ENCODE measurements at regions not wholly inside any gene's neighbourhood (a gene's known extent, or its start where the extent isn't known, plus 50 kb on each side); places are given as distances from the start of the nearest gene placed in this dataset.

DNA sequence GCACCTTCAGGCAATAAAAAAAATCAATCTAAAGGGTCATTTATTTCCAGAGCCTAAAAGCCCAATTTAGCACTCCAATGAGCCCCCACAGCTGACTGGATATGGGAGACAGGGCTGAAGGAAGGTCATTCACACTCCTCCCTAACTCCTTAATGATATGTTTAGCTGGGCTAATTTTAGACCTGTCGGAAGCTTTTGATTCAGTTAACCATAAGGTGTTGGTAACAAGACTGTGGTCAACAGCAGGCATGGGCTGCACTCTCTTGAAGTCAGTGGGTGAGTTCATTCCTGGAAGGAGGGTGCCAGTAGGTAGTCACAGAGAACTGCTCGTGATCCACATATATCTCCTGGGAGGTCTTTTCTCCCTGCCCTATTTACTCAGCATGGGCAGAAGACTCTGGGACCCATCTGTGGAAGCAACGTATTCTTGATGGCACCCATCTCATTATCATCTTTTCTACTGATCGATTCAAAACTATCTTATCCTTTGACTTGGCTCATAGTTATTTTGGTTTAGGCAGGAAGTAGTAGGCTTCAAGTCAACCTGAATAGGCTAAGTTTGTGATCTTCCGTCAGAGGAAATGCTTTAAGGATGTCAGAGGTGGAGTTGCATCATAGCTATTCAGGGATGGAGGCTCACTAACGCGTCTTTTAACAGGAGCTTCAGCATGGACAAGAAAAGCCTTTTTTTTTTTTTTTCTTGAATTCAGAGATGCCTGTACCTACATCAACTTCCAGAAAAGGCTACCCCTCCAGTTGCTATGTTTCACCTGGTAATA lies 367.7 kb upstream of the SLC30A5 start:
- ChIA-PET CTCF (ENCODE audit: low intra/inter-chr PET ratio) (no interaction called here), POLR2A (no interaction called here)
- BruUV-seq (replicated peaks) = no TSS peak
- Histone ChIP-seq H3K4me1 (replicated peaks in 1 of 2; ENCODE audit: control insufficient read depth in 2 of 2, insufficient read depth in 2 of 2, low read length in 2 of 2) (no peaks in the 10 kb centered on the region; a peak in 1 of 5 replicates), H3K27me3 (ENCODE audit: control insufficient read depth in 2 of 2, insufficient read depth in 2 of 2, low read length in 2 of 2) (peaks cover 0 to 3% of the 10 kb centered on the region in 2 experiments; a peak in 1 of 5 replicates), H3K9me1 (ENCODE audit: control insufficient read depth, insufficient read depth, low read length) (no peaks in the 10 kb centered on the region), H3K9ac (ENCODE audit: insufficient read depth in 1 of 2, low read depth in 2 of 2, low read length in 2 of 2) (no peak overlapping the region), H3K27ac (ENCODE audit: extremely low read depth, low read depth, low read length) (no peak overlapping the region), H3K4me3 (no peak overlapping the region), H4K20me1 (replicated peaks; ENCODE audit: control insufficient read depth, insufficient read depth, low read length) (no peaks in the 10 kb centered on the region), H3K9me3 (replicated peaks; ENCODE audit: control insufficient read depth, insufficient read depth, low read depth, low read length) (no peaks in the 10 kb centered on the region), H2AFZ (ENCODE audit: low read depth, low read length) (no peak overlapping the region), H3K36me3 (ENCODE audit: control insufficient read depth, insufficient read depth, low read length) (no peaks in the 10 kb centered on the region), H3K79me2 (ENCODE audit: control insufficient read depth, insufficient read depth, low read length) (no peaks in the 10 kb centered on the region), H3K4me2 (ENCODE audit: insufficient read depth, low read length) (no peak overlapping the region)
- intact Hi-C loops (cut with micrococcal nuclease) = no loop called here
- FAIRE-seq (no peak), DNase-seq (ENCODE audit: extremely low read depth in 1 of 4, low spot score in 3 of 4) (no peak), ATAC-seq (no peak)
- WGBS (ENCODE audit: insufficient coverage, low coverage, missing lambda C conversion rate) = 0% methylated on average over 7 of the region's 7 CpGs
- in situ Hi-C loops (cut with MboI) = no loop called here
- TF ChIP-seq KAT2B (IDR thresholded peaks at IDR 0.05; ENCODE audit: low read depth, low read length) (no peak), ATF7 (IDR thresholded peaks at IDR 0.05) (no peak), CEBPG (CRISPR knock-in tag; IDR thresholded peaks at IDR 0.05) (no peak), CEBPG (tag; conservative IDR thresholded peaks at IDR 0.05 in 1 of 2, IDR thresholded peaks at IDR 0.05 in 1 of 2) (peak in 1 of 2 experiments; percentile 66; a peak in 2 of 4 replicates), TBP (optimal IDR thresholded peaks at IDR 0.05; ENCODE audit: low read depth, low read length) (no peak), ZNF174 (CRISPR knock-in tag; IDR thresholded peaks at IDR 0.05) (no peak)
- TF ChIP-seq, protein P1, sequence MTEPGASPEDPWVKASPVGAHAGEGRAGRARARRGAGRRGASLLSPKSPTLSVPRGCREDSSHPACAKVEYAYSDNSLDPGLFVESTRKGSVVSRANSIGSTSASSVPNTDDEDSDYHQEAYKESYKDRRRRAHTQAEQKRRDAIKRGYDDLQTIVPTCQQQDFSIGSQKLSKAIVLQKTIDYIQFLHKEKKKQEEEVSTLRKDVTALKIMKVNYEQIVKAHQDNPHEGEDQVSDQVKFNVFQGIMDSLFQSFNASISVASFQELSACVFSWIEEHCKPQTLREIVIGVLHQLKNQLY (CRISPR knock-in tag; conservative IDR thresholded peaks at IDR 0.05) = no peak
- TF ChIP-seq, protein P2, sequence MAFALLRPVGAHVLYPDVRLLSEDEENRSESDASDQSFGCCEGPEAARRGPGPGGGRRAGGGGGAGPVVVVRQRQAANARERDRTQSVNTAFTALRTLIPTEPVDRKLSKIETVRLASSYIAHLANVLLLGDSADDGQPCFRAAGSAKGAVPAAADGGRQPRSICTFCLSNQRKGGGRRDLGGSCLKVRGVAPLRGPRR (CRISPR knock-in tag; IDR thresholded peaks at IDR 0.05) = no peak
- TF ChIP-seq, protein P3, sequence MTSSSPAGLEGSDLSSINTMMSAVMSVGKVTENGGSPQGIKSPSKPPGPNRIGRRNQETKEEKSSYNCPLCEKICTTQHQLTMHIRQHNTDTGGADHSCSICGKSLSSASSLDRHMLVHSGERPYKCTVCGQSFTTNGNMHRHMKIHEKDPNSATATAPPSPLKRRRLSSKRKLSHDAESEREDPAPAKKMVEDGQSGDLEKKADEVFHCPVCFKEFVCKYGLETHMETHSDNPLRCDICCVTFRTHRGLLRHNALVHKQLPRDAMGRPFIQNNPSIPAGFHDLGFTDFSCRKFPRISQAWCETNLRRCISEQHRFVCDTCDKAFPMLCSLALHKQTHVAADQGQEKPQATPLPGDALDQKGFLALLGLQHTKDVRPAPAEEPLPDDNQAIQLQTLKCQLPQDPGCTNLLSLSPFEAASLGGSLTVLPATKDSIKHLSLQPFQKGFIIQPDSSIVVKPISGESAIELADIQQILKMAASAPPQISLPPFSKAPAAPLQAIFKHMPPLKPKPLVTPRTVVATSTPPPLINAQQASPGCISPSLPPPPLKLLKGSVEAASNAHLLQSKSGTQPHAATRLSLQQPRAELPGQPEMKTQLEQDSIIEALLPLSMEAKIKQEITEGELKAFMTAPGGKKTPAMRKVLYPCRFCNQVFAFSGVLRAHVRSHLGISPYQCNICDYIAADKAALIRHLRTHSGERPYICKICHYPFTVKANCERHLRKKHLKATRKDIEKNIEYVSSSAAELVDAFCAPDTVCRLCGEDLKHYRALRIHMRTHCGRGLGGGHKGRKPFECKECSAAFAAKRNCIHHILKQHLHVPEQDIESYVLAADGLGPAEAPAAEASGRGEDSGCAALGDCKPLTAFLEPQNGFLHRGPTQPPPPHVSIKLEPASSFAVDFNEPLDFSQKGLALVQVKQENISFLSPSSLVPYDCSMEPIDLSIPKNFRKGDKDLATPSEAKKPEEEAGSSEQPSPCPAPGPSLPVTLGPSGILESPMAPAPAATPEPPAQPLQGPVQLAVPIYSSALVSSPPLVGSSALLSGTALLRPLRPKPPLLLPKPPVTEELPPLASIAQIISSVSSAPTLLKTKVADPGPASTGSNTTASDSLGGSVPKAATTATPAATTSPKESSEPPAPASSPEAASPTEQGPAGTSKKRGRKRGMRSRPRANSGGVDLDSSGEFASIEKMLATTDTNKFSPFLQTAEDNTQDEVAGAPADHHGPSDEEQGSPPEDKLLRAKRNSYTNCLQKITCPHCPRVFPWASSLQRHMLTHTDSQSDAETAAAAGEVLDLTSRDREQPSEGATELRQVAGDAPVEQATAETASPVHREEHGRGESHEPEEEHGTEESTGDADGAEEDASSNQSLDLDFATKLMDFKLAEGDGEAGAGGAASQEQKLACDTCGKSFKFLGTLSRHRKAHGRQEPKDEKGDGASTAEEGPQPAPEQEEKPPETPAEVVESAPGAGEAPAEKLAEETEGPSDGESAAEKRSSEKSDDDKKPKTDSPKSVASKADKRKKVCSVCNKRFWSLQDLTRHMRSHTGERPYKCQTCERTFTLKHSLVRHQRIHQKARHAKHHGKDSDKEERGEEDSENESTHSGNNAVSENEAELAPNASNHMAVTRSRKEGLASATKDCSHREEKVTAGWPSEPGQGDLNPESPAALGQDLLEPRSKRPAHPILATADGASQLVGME (CRISPR knock-in tag; IDR thresholded peaks at IDR 0.05) = no peak
- TF ChIP-seq, protein P4, sequence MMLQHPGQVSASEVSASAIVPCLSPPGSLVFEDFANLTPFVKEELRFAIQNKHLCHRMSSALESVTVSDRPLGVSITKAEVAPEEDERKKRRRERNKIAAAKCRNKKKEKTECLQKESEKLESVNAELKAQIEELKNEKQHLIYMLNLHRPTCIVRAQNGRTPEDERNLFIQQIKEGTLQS (IDR thresholded peaks at IDR 0.05) = peak; percentile 41
- TF ChIP-seq, protein P4 (CRISPR knock-in tag; conservative IDR thresholded peaks at IDR 0.05) = no peak
- TF ChIP-seq, protein P5, sequence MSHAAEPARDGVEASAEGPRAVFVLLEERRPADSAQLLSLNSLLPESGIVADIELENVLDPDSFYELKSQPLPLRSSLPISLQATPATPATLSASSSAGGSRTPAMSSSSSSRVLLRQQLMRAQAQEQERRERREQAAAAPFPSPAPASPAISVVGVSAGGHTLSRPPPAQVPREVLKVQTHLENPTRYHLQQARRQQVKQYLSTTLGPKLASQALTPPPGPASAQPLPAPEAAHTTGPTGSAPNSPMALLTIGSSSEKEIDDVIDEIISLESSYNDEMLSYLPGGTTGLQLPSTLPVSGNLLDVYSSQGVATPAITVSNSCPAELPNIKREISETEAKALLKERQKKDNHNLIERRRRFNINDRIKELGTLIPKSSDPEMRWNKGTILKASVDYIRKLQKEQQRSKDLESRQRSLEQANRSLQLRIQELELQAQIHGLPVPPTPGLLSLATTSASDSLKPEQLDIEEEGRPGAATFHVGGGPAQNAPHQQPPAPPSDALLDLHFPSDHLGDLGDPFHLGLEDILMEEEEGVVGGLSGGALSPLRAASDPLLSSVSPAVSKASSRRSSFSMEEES (CRISPR knock-in tag; IDR thresholded peaks at IDR 0.05) = no peak

Measured in K562 (cell line).